ENCODE measurements at regions not wholly inside any gene's neighbourhood (a gene's known extent, or its start where the extent isn't known, plus 50 kb on each side); places are given as distances from the start of the nearest gene placed in this dataset.
"Not testable (repeated sequence)": the region's sequence is repeated elsewhere in the genome, so short reads cannot be mapped to it uniquely, and the experiment has no call there.

- no peak for DNase-seq
Measured at GRCh38 chr9:80498001-80498555, 926.3 kb downstream of the TLE4 start.

- DNase-seq, result no peak
Measured at GRCh38 chr9:80496901-80497556, 925.3 kb downstream of the TLE4 start.

- DNase-seq, result no peak
Measured at GRCh38 chr9:80493258-80493657, 921.5 kb downstream of the TLE4 start.

GRCh38 chr9:80492221-80492620 is 920.5 kb downstream of the TLE4 start:
- DNase-seq, result no peak

GRCh38 chr9:80491086-80491696 is 919.4 kb downstream of the TLE4 start:
- DNase-seq, result no peak

- no peak for DNase-seq
Measured at GRCh38 chr9:80489329-80489728, 917.6 kb downstream of the TLE4 start.

GRCh38 chr9:80485420-80486250 is 913.9 kb downstream of the TLE4 start:
- no peak for DNase-seq

GRCh38 chr9:80482251-80482650 is 910.5 kb downstream of the TLE4 start:
- not testable (repeated sequence) for DNase-seq

- no peak for DNase-seq
Measured at GRCh38 chr9:80467632-80468031, 895.9 kb downstream of the TLE4 start.

- DNase-seq, result no peak
Measured at GRCh38 chr9:80465556-80465955, 893.8 kb downstream of the TLE4 start.

- DNase-seq, result no peak
Measured at GRCh38 chr9:80449513-80449912, 877.7 kb downstream of the TLE4 start.

GRCh38 chr9:80448996-80449395 is 877.2 kb downstream of the TLE4 start:
- DNase-seq, result no peak

GRCh38 chr9:80447876-80448275 is 876.1 kb downstream of the TLE4 start:
- no peak for DNase-seq

GRCh38 chr9:80440724-80441123 is 869.0 kb downstream of the TLE4 start:
- DNase-seq, result no peak

GRCh38 chr9:80437825-80438224 is 866.1 kb downstream of the TLE4 start:
- DNase-seq, result no peak

GRCh38 chr9:80437091-80437640 is 865.4 kb downstream of the TLE4 start:
- no peak for DNase-seq

- no peak for DNase-seq
Measured at GRCh38 chr9:80435591-80435990, 863.8 kb downstream of the TLE4 start.

- DNase-seq, result no peak
Measured at GRCh38 chr9:80426992-80427391, 855.2 kb downstream of the TLE4 start.

- no peak for DNase-seq
Measured at GRCh38 chr9:80417211-80417773, 845.5 kb downstream of the TLE4 start.

- DNase-seq, result no peak
Measured at GRCh38 chr9:80410106-80410505, 838.3 kb downstream of the TLE4 start.

GRCh38 chr9:80407220-80407619 is 835.5 kb downstream of the TLE4 start:
- no peak for DNase-seq

- no peak for DNase-seq
Measured at GRCh38 chr9:80401243-80401642, 829.5 kb downstream of the TLE4 start.

GRCh38 chr9:80400624-80401230 is 829.0 kb downstream of the TLE4 start:
- no peak for DNase-seq

Measured in activated CD4-positive, alpha-beta T cell treated with anti-CD3 and anti-CD28 coated beads, Interleukin-2, Interleukin-6, amounts not matched to agents 100 ng/mL and 50 ng/mL, durations not matched to agents 16 hours and 8 hours (primary cell).